ENCODE measurements at regions not wholly inside any gene's neighbourhood (a gene's known extent, or its start where the extent isn't known, plus 50 kb on each side); places are given as distances from the start of the nearest gene placed in this dataset.

- TF ChIP-seq CTCF (IDR thresholded peaks at IDR 0.05): no peak
- no peak for TF ChIP-seq ZFX (IDR thresholded peaks at IDR 0.05; ENCODE audit: borderline replicate concordance)
Measured at GRCh38 chr18:28256166-28256565, 79.2 kb upstream of the CDH2 start.
